Adrenal gland (tissue), 9 donors: ENCODE measurements at regions not wholly inside any gene's neighbourhood (a gene's known extent, or its start where the extent isn't known, plus 50 kb on each side); places are given as distances from the start of the nearest gene placed in this dataset.
A peak's percentile ranks its signal among the peaks of the same experiment; 100 is the strongest.

Source experiments
- DNase-seq, 7 donors: peaks; one replicate each; pipeline ENCODE4 v3.0.0-alpha.2; 2019 to 2020
- H3K27ac ChIP-seq, 5 donors: fragments of 200-600 bp; sonication (generic) in 4 of 5; 1 replicate in 3 of 5; 2 replicates in 2 of 5; pipeline versions ENCODE4 v1.5.1 to v1.8.0; 2016 to 2020; ENCODE audit warnings: mild to moderate bottlenecking in 1 of 5
- H3K27me3 ChIP-seq: fragments of 200-600 bp; 2 replicates; pipeline ENCODE4 v1.8.0; 2021
- H3K36me3 ChIP-seq, 2 donors: fragments of 200-600 bp; replicated peaks in 1 of 2; 1 replicate in 1 of 2; 2 replicates in 1 of 2; pipeline versions ENCODE4 v1.5.1 to v1.8.0; 2018 to 2022
- H3K4me1 ChIP-seq, 2 donors: fragments of 200-600 bp; replicated peaks in 1 of 2; 1 replicate in 1 of 2; 2 replicates in 1 of 2; pipeline versions ENCODE4 v1.5.1 to v1.8.0; 2018 to 2021
- H3K4me3 ChIP-seq, 4 donors: fragments of 200-600 bp; sonication (generic) in 3 of 4; one replicate each; pipeline ENCODE4 v1.5.1; 2016 to 2018
- H3K9me3 ChIP-seq, 3 donors: fragments of 200-600 bp; sonication (generic) in 1 of 3; replicated peaks in 1 of 3; 1 replicate in 2 of 3; 2 replicates in 1 of 3; pipeline versions ENCODE4 v1.5.1 to v1.8.0; 2016 to 2021
- CTCF ChIP-seq, 6 experiments: fragments of 450-650 bp in 4 of 6; fragments of 200-600 bp in 2 of 6; sonication (generic) in 1 of 6; IDR thresholded peaks; 1 replicate in 5 of 6; 2 replicates in 1 of 6; pipeline versions ENCODE4 v1.5.1 to v1.8.0; 2016 to 2021; ENCODE audit warnings: antibody characterized with exemption in 6 of 6, mild to moderate bottlenecking in 2 of 6, moderate library complexity in 1 of 6
- POLR2A ChIP-seq, 2 donors: fragments of 450-650 bp; IDR thresholded peaks; one replicate each; pipeline ENCODE4 v1.6.1; 2017; ENCODE audit warnings: antibody characterized with exemption in 2 of 2, mild to moderate bottlenecking in 2 of 2, moderate library complexity in 1 of 2
- WGBS, 4 donors: extraction: QIAGEN DNeasy Blood & Tissue Kit in 2 of 4; methylation state at CpG; one replicate each; pipeline versions ENCODE4 v1.1.5 to v1.1.7; 2013 to 2017; 5-methylcytosine and 5-hydroxymethylcytosine counted together
- intact Hi-C, 2 donors: fragments of 100-400 bp; cut with DNase I; formaldehyde crosslinking; loops; one replicate each; pipeline versions ENCODE4 v1.14.1 to v1.15.0; 2022 to 2023
- donor health status: healthy with polysubstance abuse.
- donor health status: Bipolar disorder and iron deficiency.
- donor health status: DM: yes; HTN: yes; CAD: no.
- donor health status: DM: no; HTN: no; CAD: no.
- donor health status: DM: no; HTN: no; CAD: no.

- DNase-seq, result peak; percentile 47 to 90 (median 81)
- 18 to 27% (median 21%) methylated on average over 6 of the region's 6 CpGs for WGBS, 4 donors
- Histone ChIP-seq H3K27me3 (no peaks in the 10 kb centered on the region), H3K4me3 (no peak overlapping the region), H3K36me3 (no peaks in the 10 kb centered on the region), H3K27ac (peak overlapping the region in 3 of 5 donors; percentile 1 to 90 (median 58)), H3K9me3 (no peaks in the 10 kb centered on the region), H3K4me1 (peaks cover 10 to 11% of the 10 kb centered on the region in 2 donors)
- intact Hi-C loops, result no loop called here
- TF ChIP-seq CTCF (IDR thresholded peaks at IDR 0.05), result no peak
- no peak for TF ChIP-seq POLR2A (IDR thresholded peaks at IDR 0.05)
These were observed 88.3 kb upstream of the NGF start for GRCh38 chr1:115426231-115426771.

GRCh38 chr1:115425442-115425841, 87.4 kb upstream of the NGF start:
- no peaks in the 10 kb centered on the region for H3K36me3 ChIP-seq
- peak overlapping the region in 1 of 5 donors; percentile 90 for H3K27ac ChIP-seq
- DNase-seq, result no peak
- no peak overlapping the region for H3K4me3 ChIP-seq
- intact Hi-C loops, result no loop called here
- H3K4me1 ChIP-seq, result peaks cover 10 to 11% of the 10 kb centered on the region in 2 donors
- TF ChIP-seq POLR2A (IDR thresholded peaks at IDR 0.05) (no peak), CTCF (IDR thresholded peaks at IDR 0.05) (no peak)
- no peaks in the 10 kb centered on the region for H3K9me3 ChIP-seq
- WGBS, 4 donors, result 91 to 95% (median 92%) methylated on average over 5 of the region's 5 CpGs
- no peaks in the 10 kb centered on the region for H3K27me3 ChIP-seq

- intact Hi-C loops, result no loop called here
- H3K27ac ChIP-seq, result no peak overlapping the region
- H3K27me3 ChIP-seq, result no peaks in the 10 kb centered on the region
- H3K36me3 ChIP-seq, result no peaks in the 10 kb centered on the region
- no peaks in the 10 kb centered on the region for H3K9me3 ChIP-seq
- no peak for DNase-seq
- WGBS, 4 donors, result 75 to 79% (median 78%) methylated on average over 5 of the region's 5 CpGs
- no peak overlapping the region for H3K4me3 ChIP-seq
- TF ChIP-seq POLR2A (IDR thresholded peaks at IDR 0.05), result no peak
- no peak for TF ChIP-seq CTCF (IDR thresholded peaks at IDR 0.05)
- H3K4me1 ChIP-seq, result peaks cover 10 to 11% of the 10 kb centered on the region in 2 donors
These were observed 85.7 kb upstream of the NGF start for GRCh38 chr1:115423776-115424175.

- DNase-seq, result no peak
- no peak overlapping the region for H3K4me3 ChIP-seq
- no peaks in the 10 kb centered on the region for H3K36me3 ChIP-seq
- H3K27ac ChIP-seq, result no peak overlapping the region
- H3K4me1 ChIP-seq, result no peaks in the 10 kb centered on the region
- TF ChIP-seq CTCF (IDR thresholded peaks at IDR 0.05) (no peak), POLR2A (IDR thresholded peaks at IDR 0.05) (no peak)
- H3K9me3 ChIP-seq, result no peaks in the 10 kb centered on the region
- no peaks in the 10 kb centered on the region for H3K27me3 ChIP-seq
- 53 to 79% (median 61%) methylated on average over 2 to 3 of the region's 3 CpGs for WGBS, 4 donors
- intact Hi-C loops, result no loop called here
These were observed 81.5 kb upstream of the NGF start for GRCh38 chr1:115419571-115419970.
